GM18873 (cell line): ENCODE measurements at regions not wholly inside any gene's neighbourhood (a gene's known extent, or its start where the extent isn't known, plus 50 kb on each side); places are given as distances from the start of the nearest gene placed in this dataset.

Source experiments
- ATAC-seq: cut with Tn5 transposase; IDR thresholded peaks from one replicate; pipeline ENCODE4 v1.9.1; 2021; ENCODE audit warnings: mild to moderate bottlenecking, moderate library complexity, moderate number of reproducible peaks; ENCODE audit not compliant: unreplicated experiment, low FRiP score

DNA sequence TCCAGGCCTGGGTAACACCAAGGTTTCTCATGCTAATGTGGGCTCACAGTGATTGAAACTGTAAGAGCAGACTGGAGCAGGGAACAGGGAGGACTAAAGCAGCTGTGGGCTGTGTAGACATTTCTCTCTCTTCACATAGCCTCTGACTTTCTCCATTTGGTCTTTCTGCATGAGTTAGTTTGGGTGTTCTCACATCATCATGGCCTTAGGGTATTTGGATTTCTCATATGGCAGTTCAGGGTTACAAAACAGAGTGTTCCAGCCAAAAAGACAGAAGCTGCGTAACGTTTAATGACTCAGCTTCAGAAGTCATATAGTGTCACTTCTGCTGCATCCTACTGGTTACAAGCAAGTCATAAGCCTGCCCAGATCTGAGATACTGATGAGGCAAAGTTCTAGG lies 52.0 kb upstream of the OSBPL8 start:
- no peak for ATAC-seq

DNA sequence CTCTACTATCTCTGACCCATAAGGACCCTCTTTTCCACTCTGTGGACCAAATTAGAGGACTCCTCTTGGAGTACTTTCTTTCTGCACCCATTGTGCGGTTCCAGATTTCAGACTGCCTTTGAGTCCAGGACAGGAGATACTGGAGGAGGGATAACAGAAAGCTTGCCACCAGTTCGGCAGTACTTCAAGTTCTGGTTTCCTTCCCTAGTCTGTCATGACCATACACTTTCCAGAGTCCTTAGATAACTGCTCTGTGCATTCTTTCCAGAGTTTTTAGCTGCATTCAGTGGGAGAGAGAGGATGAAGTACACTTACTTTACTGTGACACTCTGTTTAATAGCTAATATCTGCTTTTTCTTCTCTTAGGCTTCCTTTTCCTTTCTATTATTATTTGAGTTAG lies 54.8 kb upstream of the OSBPL8 start:
- no peak for ATAC-seq

DNA sequence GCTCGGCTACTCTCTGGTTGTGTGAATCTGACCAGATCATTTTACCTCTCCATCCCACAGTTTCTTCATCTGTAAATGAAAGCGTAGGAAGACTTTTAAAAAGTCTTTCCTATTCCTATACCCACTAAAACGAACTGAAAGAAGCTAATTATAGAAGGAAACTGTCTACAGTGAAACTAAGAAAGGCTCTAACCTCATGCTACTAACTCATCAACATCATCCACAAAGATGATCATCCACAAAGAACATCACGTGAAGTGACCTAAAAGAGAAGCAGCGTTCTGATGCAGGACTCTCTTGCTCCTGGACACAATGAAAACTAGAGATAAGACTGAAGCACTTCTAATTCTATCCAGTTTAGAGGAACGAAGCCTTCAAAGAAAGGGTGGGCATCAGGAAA lies 58.5 kb upstream of the OSBPL8 start:
- no peak for ATAC-seq

DNA sequence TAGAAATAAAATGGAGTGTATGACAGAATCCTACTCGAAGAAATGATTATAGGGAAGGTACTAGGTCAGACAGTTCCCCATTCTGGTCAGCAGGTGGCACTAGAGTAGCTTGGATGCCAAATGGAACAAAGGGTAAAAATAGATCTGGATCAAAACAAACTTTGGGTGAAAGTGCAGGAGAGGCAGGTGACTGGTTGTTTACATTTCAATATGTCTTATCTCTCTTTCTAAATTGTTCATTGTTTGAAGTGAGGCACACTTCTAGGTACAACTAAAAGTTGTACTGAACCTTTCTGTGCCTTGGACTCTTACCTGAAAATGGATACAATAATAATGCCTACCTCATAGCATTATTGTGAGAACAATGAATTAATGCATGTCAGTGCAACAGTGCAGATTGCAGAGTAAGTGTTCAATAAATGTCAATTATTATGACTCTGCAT lies 62.0 kb upstream of the OSBPL8 start:
- peak; percentile 81 for ATAC-seq

DNA sequence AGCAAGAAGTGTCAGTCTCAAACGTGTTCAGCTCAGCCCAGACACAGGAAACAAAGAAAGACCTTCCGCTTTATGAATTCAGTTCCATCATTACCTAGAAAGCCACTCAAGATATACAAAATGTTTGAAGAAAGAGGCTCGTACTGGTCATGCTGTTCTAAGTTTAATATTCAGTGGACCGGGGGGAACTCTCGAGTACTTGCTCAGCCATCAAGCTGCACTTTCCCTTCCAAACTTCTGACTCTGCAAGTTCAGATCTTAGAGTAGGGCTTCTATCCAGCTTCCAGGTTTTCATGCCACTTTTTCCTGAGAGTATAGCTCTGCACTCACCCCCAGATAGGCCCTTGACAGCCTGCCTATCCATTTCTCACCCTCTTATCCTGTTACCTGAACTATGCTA lies 62.8 kb upstream of the OSBPL8 start:
- ATAC-seq: no peak

DNA sequence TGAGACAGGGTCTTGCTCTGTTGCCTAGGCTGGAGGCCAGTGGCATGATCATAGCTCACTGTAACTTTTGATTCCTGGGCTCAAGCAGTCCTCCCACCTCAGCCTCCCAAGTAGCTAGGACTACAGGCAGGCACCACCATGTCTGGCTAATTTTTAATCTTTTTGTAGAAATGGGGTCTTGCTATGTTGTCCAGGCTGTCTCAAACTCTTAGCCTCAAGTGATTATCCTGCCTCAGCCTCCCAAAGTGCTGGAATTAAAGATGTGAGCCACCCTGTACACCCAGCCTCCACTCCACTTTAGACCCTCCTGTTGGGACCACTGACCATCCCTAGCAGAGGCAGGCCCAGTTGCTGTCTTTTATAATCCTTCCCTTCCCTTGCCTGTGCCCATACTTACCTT lies 63.3 kb upstream of the OSBPL8 start:
- no peak for ATAC-seq

DNA sequence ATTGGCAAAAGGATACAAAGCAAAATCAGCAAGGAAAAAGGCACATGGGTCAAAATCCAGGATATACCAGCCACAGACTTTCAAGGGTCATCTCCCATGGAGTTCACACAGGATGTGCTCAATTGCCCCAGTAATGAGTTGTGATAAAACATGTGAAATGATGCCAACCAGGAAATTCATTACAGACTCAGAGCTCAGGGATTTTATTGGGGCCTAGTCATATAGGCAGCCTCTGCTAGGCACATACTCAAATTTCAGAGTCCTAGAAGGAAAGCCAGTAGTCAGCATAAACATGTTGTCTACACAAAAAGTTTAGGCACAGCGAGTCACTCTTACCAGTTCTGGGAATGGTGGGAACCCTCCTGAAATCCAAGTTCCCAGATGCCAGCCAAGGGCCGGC lies 64.4 kb upstream of the OSBPL8 start:
- ATAC-seq: no peak

DNA sequence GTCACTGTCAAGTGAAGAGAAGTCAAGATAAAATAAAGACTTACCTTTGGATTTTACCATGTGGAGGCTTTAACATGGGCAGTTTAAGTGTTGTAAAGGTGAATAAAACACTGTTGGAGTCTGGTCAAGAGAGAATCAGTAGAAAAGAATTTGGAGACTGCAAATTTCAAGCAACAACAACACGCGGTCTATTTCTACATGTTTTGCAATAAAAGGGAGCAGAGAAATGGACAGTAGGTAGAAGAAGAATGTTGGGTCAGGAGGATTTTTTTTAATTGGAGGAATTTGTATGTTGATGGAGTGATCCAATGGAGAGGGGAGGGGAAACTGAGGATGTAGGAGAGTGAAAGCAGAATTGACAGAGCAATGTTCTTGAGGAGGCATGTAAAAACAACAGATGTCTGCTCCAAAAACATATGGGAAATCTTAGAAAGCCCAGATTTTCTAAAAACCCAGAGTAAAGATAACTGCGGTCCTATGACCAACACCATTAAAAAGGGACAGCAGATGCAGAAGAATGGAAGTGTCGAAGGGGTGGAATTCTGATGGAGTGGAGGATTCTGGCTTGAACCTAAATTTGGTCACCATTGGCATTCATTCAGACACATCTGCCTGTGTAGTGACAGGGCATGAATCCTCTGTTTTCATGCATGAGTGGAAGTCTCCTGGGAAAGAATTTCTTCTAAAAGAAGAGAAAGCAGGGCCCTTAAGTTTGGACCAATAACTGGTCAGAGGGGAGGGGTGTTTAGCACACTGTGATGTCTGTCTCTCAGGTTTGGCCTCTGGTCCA lies 68.0 kb upstream of the OSBPL8 start:
- ATAC-seq: no peak

DNA sequence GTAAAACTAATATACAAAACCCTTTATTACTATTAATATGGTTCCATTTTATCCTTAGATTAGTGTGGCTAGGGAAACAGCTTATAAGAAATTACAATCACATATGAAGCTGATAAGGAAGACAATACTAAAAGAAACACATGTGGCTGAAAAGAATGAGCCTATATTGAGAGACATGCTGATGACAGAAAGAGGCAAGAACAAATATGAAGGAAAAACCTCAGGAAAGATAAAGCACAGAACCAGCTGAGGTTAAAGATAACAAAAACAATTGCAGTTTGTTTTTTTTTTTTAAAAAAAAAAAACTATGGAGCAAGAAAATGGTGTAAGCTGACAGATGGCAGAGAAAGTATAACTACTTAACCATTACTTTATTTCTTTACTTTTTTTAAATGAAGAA lies 69.2 kb upstream of the OSBPL8 start:
- no peak for ATAC-seq

DNA sequence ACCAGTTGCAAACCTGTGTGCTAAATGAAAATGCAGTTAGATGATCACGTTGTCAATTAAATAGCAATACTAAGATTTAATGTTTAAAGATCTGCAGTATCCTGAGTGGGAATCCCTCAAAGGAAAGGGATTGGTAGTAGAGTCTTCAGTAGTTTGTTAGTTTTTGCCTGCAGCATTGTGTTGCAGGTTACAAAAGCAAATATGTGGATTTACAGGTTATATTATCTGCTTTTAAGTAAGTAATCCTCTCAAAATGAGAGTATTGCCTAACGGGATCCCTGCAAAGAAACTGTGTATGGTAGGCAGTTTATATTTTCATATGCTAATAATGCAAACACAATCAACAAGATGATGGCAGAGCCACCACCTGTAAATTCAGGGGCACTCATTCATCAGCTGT lies 72.2 kb upstream of the OSBPL8 start:
- ATAC-seq: no peak

DNA sequence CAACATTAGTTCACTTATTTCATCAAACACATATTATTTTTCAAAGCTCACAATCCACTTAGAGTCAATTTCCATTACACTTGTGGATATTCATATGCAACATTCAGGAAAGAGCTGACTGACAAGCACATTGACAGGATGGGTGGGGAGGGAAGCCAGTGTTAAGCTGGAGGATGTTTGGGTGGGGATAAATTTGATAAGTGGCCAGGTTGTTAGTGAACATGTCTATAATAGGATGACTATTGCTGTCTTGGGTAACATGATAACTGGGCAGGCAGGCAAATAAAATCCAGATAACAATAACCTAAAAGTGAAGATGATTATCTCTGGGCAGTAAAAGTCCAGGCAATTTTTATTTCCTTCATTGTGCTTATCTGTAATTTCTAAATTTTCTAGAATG lies 73.8 kb upstream of the OSBPL8 start:
- no peak for ATAC-seq

DNA sequence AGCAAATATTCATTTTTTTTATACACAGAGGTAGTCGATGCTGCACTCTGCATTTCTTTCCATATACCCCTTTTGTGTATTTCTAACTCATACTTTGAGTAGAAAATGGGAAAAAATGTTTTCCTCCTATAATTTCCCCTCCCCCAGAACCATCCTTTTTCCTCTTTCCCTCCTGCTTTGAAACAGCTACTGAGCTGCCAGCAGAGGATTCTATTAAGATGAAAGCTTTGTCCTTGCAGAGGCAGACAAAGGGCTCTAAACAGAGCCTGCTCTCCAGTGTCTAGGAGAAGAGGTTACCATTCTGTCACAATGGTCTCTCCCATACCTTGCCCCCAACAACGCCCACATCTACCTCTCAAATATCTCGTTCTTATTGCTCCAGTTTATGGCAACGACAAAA lies 74.6 kb upstream of the OSBPL8 start:
- ATAC-seq: no peak

DNA sequence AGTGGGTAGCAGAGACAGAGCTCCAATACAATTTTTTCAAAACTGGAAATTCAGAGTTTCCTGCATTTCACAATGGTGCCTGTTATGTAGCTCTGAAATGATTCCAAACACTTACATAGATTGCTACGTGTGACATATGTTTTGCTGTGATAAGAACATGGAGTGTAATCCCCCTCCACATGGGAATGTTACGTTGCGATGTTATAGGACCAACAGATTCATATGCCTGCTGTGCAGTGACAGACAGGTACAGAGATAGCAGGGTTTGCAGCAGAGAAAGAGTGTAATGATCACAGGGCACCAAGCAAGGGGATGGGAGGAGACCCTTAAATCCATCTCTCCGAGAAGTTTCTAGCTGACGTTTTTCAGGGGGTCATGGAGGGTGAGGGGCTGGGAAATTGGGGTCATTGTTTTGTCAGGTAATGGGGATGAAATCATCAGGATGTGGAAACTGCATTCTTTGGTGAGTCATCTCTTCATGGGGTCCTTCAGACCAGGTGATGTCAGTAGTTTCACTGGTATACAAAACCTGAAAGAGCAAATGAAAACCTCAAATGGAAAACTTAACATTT lies 76.6 kb upstream of the OSBPL8 start:
- ATAC-seq: no peak

DNA sequence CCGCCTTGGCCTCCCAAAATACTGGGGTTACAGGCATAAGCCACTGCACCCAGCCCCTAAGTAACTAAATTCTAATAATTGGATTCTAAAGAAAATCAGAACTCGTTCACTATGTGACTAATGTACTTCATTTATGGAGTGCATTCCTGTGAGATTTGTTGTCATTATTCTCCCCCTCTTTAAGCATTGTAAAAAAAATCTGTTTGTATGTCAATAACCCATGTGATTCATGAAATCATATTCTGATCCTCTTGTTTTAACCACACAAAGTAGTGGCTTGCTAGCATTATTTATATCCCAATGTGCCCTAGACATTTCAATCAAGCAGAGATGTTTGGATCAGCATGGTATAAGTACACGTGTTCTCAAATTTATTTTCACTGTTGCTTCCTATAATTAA lies 78.2 kb upstream of the OSBPL8 start:
- ATAC-seq: no peak

DNA sequence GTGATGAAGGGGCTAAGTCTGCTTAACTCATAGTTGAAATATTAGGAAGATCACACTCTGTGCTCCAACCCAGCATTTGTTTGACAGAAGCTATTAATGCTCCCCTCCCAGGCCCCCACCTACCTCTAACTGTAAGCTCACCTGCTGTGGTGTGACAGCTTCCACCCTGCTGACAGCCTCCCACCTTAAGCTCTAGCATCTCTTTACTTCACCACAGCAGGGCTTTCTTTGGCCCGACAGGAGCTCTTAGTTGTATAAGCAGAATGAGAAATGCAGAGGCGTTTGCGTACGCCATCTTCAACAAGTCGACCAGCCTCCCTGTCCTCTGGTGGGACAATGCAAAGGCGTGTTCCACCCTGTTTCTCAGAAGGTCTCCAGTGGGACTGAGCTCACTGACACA lies 80.1 kb upstream of the OSBPL8 start:
- no peak for ATAC-seq

DNA sequence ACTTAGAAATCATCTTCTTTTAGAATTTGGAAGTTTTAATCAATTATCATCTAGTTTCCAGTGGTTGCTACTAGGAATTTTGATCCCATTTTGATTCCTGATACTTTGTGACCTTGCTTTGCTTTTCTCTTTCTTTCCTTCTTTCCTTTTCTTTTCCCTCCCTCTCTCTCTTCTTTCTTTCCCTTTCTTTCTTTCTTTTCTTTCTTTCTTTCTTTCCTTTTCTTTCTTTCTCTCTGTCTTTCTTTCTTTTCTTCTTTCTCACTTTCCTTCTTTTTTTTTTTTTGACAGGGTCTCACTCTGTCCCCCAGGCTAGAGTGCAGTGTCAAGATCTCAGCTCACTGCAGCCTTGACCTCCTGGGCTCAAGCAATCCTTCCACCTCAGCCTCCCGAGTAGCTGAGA lies 81.5 kb upstream of the OSBPL8 start:
- ATAC-seq: no peak

DNA sequence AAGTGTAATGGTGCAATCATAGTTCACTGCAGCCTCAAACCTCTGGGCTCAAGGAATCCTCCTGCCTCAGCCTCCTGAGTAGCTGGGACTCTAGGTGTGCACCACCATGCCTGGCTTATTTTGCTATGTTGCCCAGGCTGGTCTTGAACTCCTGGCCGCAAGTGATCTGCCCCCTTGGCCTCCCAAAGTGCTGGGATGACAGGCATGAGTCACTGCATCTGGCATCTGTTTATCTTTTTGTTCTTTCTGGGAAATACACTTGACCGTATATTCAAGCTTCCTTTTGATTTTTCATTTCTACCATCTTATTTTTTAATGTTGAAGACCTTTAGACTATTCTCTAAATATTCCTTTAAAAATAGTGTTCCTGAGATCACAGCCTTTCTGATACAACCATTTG lies 82.4 kb upstream of the OSBPL8 start:
- no peak for ATAC-seq

DNA sequence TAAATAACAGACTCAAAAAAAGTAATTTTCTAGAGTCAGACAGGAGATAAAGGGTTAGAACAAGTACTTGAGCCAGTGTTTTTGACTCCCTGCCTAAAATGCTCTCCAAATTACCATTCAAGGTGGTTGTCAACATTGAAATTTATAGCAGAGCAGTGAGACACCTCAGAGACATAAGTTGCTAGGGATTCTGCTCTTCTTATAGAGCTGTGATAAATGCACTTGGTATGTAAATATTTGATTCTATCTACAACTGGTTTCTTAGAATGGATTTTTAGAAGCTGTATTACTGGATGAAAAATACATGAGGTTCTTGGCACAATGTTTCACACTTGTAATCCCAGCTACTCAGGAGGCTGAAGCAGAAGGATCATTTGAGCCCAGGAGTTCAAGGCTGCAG lies 83.9 kb upstream of the OSBPL8 start:
- no peak for ATAC-seq

DNA sequence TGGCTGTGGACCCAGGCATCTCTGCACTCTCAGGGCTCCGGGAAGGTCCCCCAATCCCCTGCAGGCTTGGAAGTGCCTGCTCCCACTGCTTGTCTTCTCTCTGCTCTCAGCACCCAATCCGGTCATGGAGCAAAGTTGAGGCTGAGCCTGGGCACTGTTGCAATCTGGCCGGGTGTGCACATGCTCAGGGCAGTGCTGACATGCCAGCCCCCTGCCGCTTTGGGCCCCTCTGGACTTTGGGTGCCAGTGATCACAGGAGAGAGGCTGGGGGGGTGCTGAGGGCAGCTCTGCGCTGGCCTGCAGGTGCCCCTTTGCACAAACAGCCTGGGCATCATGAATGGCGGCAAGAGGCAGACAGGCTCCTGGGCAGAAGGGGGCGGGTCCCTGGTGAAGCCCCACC lies 85.4 kb upstream of the OSBPL8 start:
- ATAC-seq: no peak

DNA sequence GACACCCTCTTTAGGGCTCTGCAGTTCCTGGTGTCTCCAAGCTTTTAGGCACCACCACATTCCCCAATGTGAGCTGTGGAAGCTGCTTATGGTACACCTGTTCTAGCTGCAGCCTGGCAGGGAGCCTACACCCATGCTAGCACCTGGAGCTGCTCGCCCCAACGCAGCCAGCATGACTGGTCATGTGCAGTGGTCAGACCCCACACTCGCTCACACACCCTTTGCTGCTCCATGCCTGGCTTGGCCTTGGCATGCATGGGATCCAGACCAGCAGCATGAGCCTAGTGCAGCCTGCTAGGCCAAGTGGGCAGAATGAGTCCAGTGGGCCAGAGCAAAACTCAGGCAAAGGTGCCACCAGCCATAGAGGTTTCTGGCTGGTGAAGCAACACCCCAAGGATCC lies 86.4 kb upstream of the OSBPL8 start:
- no peak for ATAC-seq

DNA sequence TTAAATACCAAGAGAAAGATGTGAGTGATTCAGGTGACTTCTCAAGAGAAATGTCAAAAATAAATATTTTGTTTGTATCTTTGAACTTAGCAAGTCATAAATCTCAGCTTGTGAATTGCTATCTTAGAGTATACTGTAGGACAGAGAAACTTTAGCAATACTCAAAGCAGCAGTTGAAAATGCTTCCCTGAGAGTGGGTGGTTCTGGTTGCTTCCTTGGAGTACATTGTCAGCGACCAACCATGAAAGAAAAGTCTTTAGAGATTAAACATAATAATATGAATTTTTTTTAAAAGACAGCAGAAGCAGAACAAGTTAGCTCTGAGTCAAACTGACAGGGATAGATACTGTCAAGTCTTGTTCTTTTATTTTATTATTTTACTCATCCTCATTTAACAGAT lies 86.8 kb upstream of the OSBPL8 start:
- ATAC-seq: no peak

DNA sequence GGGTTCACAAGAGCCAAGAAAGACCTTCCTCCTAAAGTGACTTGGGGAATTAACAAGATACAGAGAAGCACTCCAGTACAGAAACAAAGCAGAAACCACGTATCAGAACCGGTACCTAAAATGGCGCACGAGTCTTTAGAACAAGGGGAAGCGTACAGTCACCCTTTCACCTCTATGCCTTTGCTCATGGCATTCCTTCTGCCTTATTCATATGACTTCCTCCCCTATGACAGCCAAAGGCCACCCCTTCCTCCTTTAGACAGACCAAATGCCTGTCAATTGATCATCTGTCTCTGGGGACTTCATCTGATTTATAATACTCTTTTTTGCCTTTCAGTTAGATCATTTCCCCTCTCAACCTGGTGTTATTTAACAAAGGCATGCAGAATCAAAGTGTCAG lies 89.5 kb upstream of the OSBPL8 start:
- no peak for ATAC-seq

DNA sequence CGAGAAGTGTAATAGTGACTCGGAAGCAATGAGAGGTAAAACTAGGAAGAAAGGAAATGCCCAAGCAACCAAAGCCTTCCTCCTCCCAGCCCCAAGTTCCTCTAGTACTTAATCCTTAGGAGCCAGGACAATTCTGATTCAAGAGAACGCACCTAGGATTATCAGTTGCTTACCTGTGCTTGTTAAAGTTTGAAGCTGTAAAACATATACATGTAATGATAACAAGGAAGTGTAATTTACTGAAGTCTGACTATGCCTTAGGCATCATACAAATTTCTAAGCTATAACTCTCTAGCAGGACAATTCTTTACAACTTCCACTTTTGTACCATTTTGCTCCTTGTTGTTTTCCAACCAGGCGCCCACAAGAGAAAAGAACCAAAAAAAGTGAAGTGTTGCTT lies 92.8 kb upstream of the OSBPL8 start:
- ATAC-seq: no peak
